ENCODE measurements at regions not wholly inside any gene's neighbourhood (a gene's known extent, or its start where the extent isn't known, plus 50 kb on each side); places are given as distances from the start of the nearest gene placed in this dataset.

- H2AFZ ChIP-seq (ENCODE audit: low read length) = no peak overlapping the region
- peak in 1 of 2 experiments; percentile 48 for DNase-seq (ENCODE audit: low read depth in 1 of 2, low spot score in 2 of 2)
- no peaks in the 10 kb centered on the region for H3K23me2 ChIP-seq (ENCODE audit: low read depth, low read length)
- no peaks in the 10 kb centered on the region for H3K27me3 ChIP-seq (replicated peaks in 1 of 4; ENCODE audit: control insufficient read depth in 3 of 4, extremely low read depth in 1 of 4, insufficient read depth in 3 of 4, low read length in 3 of 4)
- no peak overlapping the region for H2BK15ac ChIP-seq (ENCODE audit: low read length)
- no peak for TF ChIP-seq SP2 (IDR thresholded peaks at IDR 0.05; ENCODE audit: low read length)
- TF ChIP-seq RAD21 (IDR thresholded peaks at IDR 0.05 in 1 of 2, conservative IDR thresholded peaks at IDR 0.05 in 1 of 2; ENCODE audit: low read depth in 2 of 2, low read length in 2 of 2) = peak; percentile 79 to 85
- TF ChIP-seq BCL11A (IDR thresholded peaks at IDR 0.05; ENCODE audit: low read depth in 2 of 2, low read length in 2 of 2) = no peak
- TF ChIP-seq RNF2 (IDR thresholded peaks at IDR 0.05; ENCODE audit: borderline replicate concordance, low read depth, low read length, missing control alignments, poor library complexity, severe bottlenecking) = no peak
- TF ChIP-seq, protein P1, sequence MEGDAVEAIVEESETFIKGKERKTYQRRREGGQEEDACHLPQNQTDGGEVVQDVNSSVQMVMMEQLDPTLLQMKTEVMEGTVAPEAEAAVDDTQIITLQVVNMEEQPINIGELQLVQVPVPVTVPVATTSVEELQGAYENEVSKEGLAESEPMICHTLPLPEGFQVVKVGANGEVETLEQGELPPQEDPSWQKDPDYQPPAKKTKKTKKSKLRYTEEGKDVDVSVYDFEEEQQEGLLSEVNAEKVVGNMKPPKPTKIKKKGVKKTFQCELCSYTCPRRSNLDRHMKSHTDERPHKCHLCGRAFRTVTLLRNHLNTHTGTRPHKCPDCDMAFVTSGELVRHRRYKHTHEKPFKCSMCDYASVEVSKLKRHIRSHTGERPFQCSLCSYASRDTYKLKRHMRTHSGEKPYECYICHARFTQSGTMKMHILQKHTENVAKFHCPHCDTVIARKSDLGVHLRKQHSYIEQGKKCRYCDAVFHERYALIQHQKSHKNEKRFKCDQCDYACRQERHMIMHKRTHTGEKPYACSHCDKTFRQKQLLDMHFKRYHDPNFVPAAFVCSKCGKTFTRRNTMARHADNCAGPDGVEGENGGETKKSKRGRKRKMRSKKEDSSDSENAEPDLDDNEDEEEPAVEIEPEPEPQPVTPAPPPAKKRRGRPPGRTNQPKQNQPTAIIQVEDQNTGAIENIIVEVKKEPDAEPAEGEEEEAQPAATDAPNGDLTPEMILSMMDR (IDR thresholded peaks at IDR 0.05; ENCODE audit: control extremely low read depth in 1 of 3, insufficient read depth in 1 of 3, low read depth in 1 of 3, low read length in 3 of 3) = peak; percentile 65 to 72 (median 70)
- no peak for TF ChIP-seq SRF (IDR thresholded peaks at IDR 0.05; ENCODE audit: low read depth, low read length)
- no peak for TF ChIP-seq CBX5 (IDR thresholded peaks at IDR 0.05; ENCODE audit: low read depth, low read length)
- H3K36me3 ChIP-seq (ENCODE audit: control insufficient read depth in 2 of 4, insufficient read depth in 4 of 4, low read length in 3 of 4) = no peaks in the 10 kb centered on the region
- no peaks in the 10 kb centered on the region for H3K79me1 ChIP-seq (ENCODE audit: low read depth, low read length)
- H3K9ac ChIP-seq (replicated peaks in 1 of 4; ENCODE audit: extremely low read depth in 1 of 4, low read depth in 3 of 4, low read length in 3 of 4) = no peak overlapping the region
- no peak overlapping the region for H3K4me2 ChIP-seq (ENCODE audit: insufficient read depth in 1 of 2, low read depth in 2 of 2, low read length in 2 of 2)
- H2BK120ac ChIP-seq (replicated peaks; ENCODE audit: low read depth, low read length) = no peak overlapping the region
- no peak overlapping the region for H4K5ac ChIP-seq (ENCODE audit: insufficient read length, low read depth, low read length)
- 56% methylated on average over 3 of the region's 3 CpGs; no CpG with 5 or more reads in 1 of the 2 experiments for WGBS, 2 experiments (ENCODE audit: extremely low coverage in 1 of 2, insufficient coverage in 1 of 2, insufficient read length in 1 of 2, insufficient replicate concordance in 2 of 2, low coverage in 1 of 2, low lambda C conversion rate in 2 of 2, missing lambda C conversion rate in 1 of 2)
- H4K91ac ChIP-seq (replicated peaks; ENCODE audit: insufficient read length, low read length) = no peak overlapping the region
- H2AK5ac ChIP-seq (ENCODE audit: low read depth, low read length) = no peak overlapping the region
- no peaks in the 10 kb centered on the region for H3K4me1 ChIP-seq (replicated peaks in 1 of 4; ENCODE audit: control insufficient read depth in 3 of 4, insufficient read depth in 4 of 4, low read length in 3 of 4)
- no peak overlapping the region for H3K27ac ChIP-seq (ENCODE audit: low read depth, low read length)
- FAIRE-seq = peak; percentile 80
- no peak overlapping the region for H3K56ac ChIP-seq (replicated peaks; ENCODE audit: insufficient read length, low read depth, low read length)
- CTCF ChIA-PET (ENCODE audit: partially characterized antibody) = interaction anchor here (0.7 to 5.0 kb wide), 23 partner anchors 9 to 829 kb away, joined by 3 to 40 read pairs (median 4); no protein-coding TSS in a partner anchor
- no peak overlapping the region for H3K4ac ChIP-seq (replicated peaks; ENCODE audit: insufficient read length, low read depth, low read length)
- POLR2A ChIA-PET (ENCODE audit: partially characterized antibody) = no interaction called here
- no peaks in the 10 kb centered on the region for H3K79me2 ChIP-seq (ENCODE audit: control insufficient read depth in 1 of 2, insufficient read depth in 2 of 2, low read length in 2 of 2)
- no peak overlapping the region for H2BK12ac ChIP-seq (ENCODE audit: low read depth, low read length)
- H3K18ac ChIP-seq (ENCODE audit: extremely low read depth, low read length) = no peak overlapping the region
- no peak overlapping the region for H3K14ac ChIP-seq (ENCODE audit: insufficient read length)
- no peak overlapping the region for H2BK20ac ChIP-seq (ENCODE audit: low read length)
- no peak overlapping the region for H3K4me3 ChIP-seq (ENCODE audit: extremely low read depth in 1 of 4, insufficient read depth in 2 of 4, low read depth in 3 of 4, low read length in 4 of 4)
- H4K8ac ChIP-seq (ENCODE audit: extremely low read depth, insufficient read depth, low read length) = no peak overlapping the region
- no peaks in the 10 kb centered on the region for H3K9me3 ChIP-seq (ENCODE audit: insufficient read depth in 2 of 2, low read depth in 1 of 2, low read length in 1 of 2)
- no peak overlapping the region for H2BK5ac ChIP-seq (ENCODE audit: low read depth, low read length)
- H3K23ac ChIP-seq (ENCODE audit: insufficient read length) = no peak overlapping the region
- no peaks in the 10 kb centered on the region for H4K20me1 ChIP-seq (replicated peaks in 1 of 2; ENCODE audit: control insufficient read depth in 1 of 2, insufficient read depth in 2 of 2, low read length in 2 of 2)
Measured at GRCh38 chr6:153312634-153313033, 181.6 kb upstream of the RGS17 start.
